Glutamatergic neuron (in vitro differentiated cells): ENCODE measurements at regions not wholly inside any gene's neighbourhood (a gene's known extent, or its start where the extent isn't known, plus 50 kb on each side); places are given as distances from the start of the nearest gene placed in this dataset.

Source experiments
- DNase-seq: peaks from one replicate; pipeline ENCODE4 v3.0.0; 2022
- H3K27ac Mint-ChIP-seq: one replicate; pipeline ENCODE4 v1.8.0; 2020; ENCODE audit warnings: mild to moderate bottlenecking, mixed read lengths, inconsistent platforms; ENCODE audit not compliant: unreplicated experiment
- H3K27me3 Mint-ChIP-seq: one replicate; pipeline ENCODE4 v1.8.0; 2020; ENCODE audit warnings: mild to moderate bottlenecking, moderate library complexity, mixed read lengths, inconsistent platforms; ENCODE audit not compliant: unreplicated experiment
- H3K36me3 Mint-ChIP-seq: one replicate; pipeline ENCODE4 v1.8.0; 2020; ENCODE audit warnings: mild to moderate bottlenecking, mixed read lengths, inconsistent platforms; ENCODE audit not compliant: unreplicated experiment
- H3K4me1 Mint-ChIP-seq: one replicate; pipeline ENCODE4 v1.8.0; 2020; ENCODE audit warnings: mild to moderate bottlenecking, low read depth, mixed read lengths, inconsistent platforms; ENCODE audit not compliant: unreplicated experiment
- H3K4me3 Mint-ChIP-seq: one replicate; pipeline ENCODE4 v1.8.0; 2020; ENCODE audit warnings: mild to moderate bottlenecking, mixed read lengths, inconsistent platforms; ENCODE audit not compliant: unreplicated experiment
- H3K9me3 Mint-ChIP-seq: one replicate; pipeline ENCODE4 v1.8.0; 2020; ENCODE audit warnings: mild to moderate bottlenecking, moderate library complexity, mixed read lengths, inconsistent platforms; ENCODE audit not compliant: unreplicated experiment
- TF ChIP-seq, protein P1 (sequence below): fragments of 200-600 bp; sonication (generic); IDR thresholded peaks from one replicate; pipeline ENCODE4 v1.5.0; 2021; ENCODE audit not compliant: partially characterized antibody, unreplicated experiment

DNA sequence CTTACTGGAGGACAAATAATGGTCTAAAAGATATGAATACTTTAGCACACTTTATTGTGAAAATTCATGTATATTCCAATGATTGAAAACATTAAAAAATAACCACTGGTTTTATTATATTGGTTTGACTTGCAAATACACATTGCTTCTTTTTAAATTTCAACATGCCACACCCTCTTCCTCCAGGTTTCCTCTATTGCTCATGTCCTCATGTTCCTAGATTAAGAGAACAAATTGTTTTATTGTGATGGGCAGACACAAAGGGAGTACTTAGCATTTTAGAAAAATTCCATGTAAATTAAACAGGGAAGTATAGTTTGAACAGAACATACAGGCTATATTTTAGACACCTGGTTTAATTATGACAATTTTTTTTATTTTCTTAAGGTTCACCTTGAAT, 230.6 kb upstream of the GPRIN3 start:
- TF ChIP-seq, protein P1, sequence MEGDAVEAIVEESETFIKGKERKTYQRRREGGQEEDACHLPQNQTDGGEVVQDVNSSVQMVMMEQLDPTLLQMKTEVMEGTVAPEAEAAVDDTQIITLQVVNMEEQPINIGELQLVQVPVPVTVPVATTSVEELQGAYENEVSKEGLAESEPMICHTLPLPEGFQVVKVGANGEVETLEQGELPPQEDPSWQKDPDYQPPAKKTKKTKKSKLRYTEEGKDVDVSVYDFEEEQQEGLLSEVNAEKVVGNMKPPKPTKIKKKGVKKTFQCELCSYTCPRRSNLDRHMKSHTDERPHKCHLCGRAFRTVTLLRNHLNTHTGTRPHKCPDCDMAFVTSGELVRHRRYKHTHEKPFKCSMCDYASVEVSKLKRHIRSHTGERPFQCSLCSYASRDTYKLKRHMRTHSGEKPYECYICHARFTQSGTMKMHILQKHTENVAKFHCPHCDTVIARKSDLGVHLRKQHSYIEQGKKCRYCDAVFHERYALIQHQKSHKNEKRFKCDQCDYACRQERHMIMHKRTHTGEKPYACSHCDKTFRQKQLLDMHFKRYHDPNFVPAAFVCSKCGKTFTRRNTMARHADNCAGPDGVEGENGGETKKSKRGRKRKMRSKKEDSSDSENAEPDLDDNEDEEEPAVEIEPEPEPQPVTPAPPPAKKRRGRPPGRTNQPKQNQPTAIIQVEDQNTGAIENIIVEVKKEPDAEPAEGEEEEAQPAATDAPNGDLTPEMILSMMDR = no peak
- DNase-seq = no peak
- peaks cover 10% of the 10 kb centered on the region for H3K36me3 Mint-ChIP-seq
- no peaks in the 10 kb centered on the region for H3K4me1 Mint-ChIP-seq
- H3K9me3 Mint-ChIP-seq = peaks cover 4% of the 10 kb centered on the region
- H3K4me3 Mint-ChIP-seq = no peak overlapping the region
- H3K27ac Mint-ChIP-seq = no peak overlapping the region
- no peaks in the 10 kb centered on the region for H3K27me3 Mint-ChIP-seq

DNA sequence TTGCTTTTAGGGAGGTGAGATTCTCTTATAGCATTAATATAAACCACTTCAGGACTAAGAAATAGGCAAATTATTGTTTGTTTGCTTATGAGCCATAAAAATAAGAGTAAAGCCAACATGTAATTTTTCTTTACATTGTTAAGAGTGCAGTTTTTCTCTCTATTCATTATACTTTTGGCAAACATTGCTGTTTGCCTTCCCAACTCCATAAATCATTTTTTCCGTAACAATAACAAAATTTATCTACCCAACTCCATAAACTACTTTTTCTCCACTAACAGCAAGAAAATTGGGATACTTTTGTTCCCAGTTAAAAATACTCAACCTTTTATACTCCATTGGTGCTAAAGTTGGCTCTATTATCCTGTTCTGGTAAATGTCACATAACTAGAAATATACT, 229.7 kb upstream of the GPRIN3 start:
- H3K4me1 Mint-ChIP-seq = no peaks in the 10 kb centered on the region
- H3K4me3 Mint-ChIP-seq = no peak overlapping the region
- no peaks in the 10 kb centered on the region for H3K27me3 Mint-ChIP-seq
- TF ChIP-seq, protein P1 = no peak
- peaks cover 5% of the 10 kb centered on the region for H3K36me3 Mint-ChIP-seq
- no peaks in the 10 kb centered on the region for H3K9me3 Mint-ChIP-seq
- DNase-seq = no peak
- H3K27ac Mint-ChIP-seq = no peak overlapping the region

DNA sequence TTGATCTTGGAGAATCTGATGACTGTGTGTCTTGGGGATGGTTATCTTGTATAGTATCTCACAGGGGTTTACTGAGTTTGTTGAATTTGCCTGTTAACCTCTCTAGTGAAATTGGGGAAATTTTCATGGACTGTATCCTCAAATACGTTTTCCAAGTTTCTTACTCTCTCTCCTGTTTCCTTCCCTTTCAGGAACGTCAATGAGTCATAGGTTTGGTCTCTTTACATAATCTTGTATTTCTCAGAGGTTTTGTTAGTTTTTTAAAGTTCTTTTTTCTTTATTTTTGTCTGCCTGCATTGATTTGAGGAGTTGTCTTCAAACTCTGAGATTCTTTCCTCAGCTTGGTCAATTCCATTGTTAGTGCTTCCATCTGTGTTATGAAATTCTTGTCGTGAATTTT, 227.7 kb upstream of the GPRIN3 start:
- H3K4me3 Mint-ChIP-seq = no peak overlapping the region
- H3K27me3 Mint-ChIP-seq = no peaks in the 10 kb centered on the region
- no peaks in the 10 kb centered on the region for H3K9me3 Mint-ChIP-seq
- no peaks in the 10 kb centered on the region for H3K4me1 Mint-ChIP-seq
- TF ChIP-seq, protein P1 = no peak
- no peak overlapping the region for H3K27ac Mint-ChIP-seq
- no peak for DNase-seq
- H3K36me3 Mint-ChIP-seq = peaks cover 5% of the 10 kb centered on the region

DNA sequence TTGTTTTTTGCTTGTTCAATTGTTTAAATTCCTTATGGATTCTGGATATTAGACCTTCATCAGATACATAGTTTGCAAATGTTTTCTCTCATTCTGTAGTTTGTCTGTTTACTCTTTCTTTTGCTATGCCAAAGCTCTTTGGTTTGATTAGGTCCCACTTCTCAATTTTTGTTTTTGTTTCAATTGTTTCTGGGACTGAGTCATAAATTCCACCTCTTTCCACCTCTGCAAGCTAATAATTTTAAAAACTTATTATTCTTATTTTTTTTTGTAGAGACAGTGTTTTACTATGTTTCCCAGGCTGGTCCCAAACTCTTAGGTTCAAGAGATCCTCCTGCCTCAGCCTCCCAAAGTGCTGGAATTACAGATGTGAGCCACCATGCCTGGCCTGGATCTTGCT, 226.8 kb upstream of the GPRIN3 start:
- Mint-ChIP-seq H3K27ac (no peak overlapping the region), H3K4me1 (no peaks in the 10 kb centered on the region), H3K36me3 (peaks cover 5% of the 10 kb centered on the region), H3K4me3 (no peak overlapping the region), H3K27me3 (no peaks in the 10 kb centered on the region), H3K9me3 (no peaks in the 10 kb centered on the region)
- DNase-seq = no peak
- TF ChIP-seq, protein P1 = no peak

DNA sequence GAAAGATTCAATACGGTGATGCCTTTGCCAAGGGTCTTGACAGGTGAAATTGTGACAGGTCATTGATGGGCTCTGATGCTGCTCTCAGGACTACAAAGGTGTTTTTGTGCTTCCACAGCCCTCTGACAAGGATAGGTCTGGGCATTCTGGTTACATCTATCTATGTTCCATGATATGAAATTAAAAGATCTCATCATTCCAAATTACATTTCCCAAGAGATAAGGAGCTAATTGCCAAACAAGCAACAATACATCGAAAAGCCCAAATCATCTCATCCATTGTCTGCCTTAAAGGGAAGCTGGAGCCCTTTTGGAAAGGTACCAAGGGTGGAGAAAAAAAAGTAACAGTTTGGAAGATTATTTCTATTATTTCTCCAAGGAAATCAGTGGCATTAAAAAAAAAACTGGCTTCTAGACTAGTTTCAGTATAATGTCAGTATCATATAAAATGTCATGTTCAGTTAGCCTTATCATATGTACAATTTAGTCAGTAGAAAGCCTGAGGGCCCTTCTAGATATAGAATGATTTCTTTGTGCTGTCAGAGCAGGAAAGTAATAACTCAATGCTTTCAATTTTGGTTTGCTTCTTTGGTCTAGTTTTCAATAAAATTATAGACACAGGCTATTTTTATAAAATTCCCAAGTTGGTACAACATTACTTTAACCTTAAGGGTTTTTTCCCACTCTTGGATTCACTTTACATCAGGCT, 224.5 kb upstream of the GPRIN3 start:
- no peak overlapping the region for H3K27ac Mint-ChIP-seq
- no peaks in the 10 kb centered on the region for H3K9me3 Mint-ChIP-seq
- H3K36me3 Mint-ChIP-seq = peaks cover 5% of the 10 kb centered on the region
- no peak for DNase-seq
- no peaks in the 10 kb centered on the region for H3K4me1 Mint-ChIP-seq
- TF ChIP-seq, protein P1 = no peak
- H3K4me3 Mint-ChIP-seq = no peak overlapping the region
- no peaks in the 10 kb centered on the region for H3K27me3 Mint-ChIP-seq
